ENCODE measurements at regions not wholly inside any gene's neighbourhood (a gene's known extent, or its start where the extent isn't known, plus 50 kb on each side); places are given as distances from the start of the nearest gene placed in this dataset.

GRCh38 chr2:74043345-74044329 lies 58.9 kb downstream of the TET3 start:
- TF ChIP-seq CTCF (IDR thresholded peaks at IDR 0.05) (no peak), ZNF121 (CRISPR knock-in tag; IDR thresholded peaks at IDR 0.05) (no peak), NR3C1 (CRISPR knock-in tag; conservative IDR thresholded peaks at IDR 0.05; ENCODE audit: low read depth) (no peak), ZNF219 (CRISPR knock-in tag; IDR thresholded peaks at IDR 0.05; ENCODE audit: borderline replicate concordance) (no peak), E2F4 (CRISPR knock-in tag; IDR thresholded peaks at IDR 0.05; ENCODE audit: borderline replicate concordance, low read depth) (no peak), CBFB (CRISPR knock-in tag; IDR thresholded peaks at IDR 0.05; ENCODE audit: low read depth) (no peak), JUN (CRISPR knock-in tag; IDR thresholded peaks at IDR 0.05) (no peak), SP1 (CRISPR knock-in tag; conservative IDR thresholded peaks at IDR 0.05) (no peak), ESRRA (CRISPR knock-in tag; IDR thresholded peaks at IDR 0.05; ENCODE audit: borderline replicate concordance) (no peak), JAZF1 (CRISPR knock-in tag; IDR thresholded peaks at IDR 0.05) (no peak), MXD4 (CRISPR knock-in tag; IDR thresholded peaks at IDR 0.05; ENCODE audit: borderline replicate concordance) (no peak)
- TF ChIP-seq, protein P1, sequence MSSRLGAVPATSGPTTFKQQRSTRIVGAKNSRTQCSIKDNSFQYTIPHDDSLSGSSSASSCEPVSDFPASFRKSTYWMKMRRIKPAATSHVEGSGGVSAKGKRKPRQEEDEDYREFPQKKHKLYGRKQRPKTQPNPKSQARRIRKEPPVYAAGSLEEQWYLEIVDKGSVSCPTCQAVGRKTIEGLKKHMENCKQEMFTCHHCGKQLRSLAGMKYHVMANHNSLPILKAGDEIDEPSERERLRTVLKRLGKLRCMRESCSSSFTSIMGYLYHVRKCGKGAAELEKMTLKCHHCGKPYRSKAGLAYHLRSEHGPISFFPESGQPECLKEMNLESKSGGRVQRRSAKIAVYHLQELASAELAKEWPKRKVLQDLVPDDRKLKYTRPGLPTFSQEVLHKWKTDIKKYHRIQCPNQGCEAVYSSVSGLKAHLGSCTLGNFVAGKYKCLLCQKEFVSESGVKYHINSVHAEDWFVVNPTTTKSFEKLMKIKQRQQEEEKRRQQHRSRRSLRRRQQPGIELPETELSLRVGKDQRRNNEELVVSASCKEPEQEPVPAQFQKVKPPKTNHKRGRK (CRISPR knock-in tag; IDR thresholded peaks at IDR 0.05; ENCODE audit: borderline replicate concordance) = no peak

Data from WTC11 (cell line).